Lung (tissue), 11 donors: ENCODE measurements at regions not wholly inside any gene's neighbourhood (a gene's known extent, or its start where the extent isn't known, plus 50 kb on each side); places are given as distances from the start of the nearest gene placed in this dataset.
A peak's percentile ranks its signal among the peaks of the same experiment; 100 is the strongest.

ENCODE experiments used
- ATAC-seq: fragments of 200-7000 bp; cut with Tn5 transposase; one replicate; pipeline ENCODE4 v1.9.1; 2020; ENCODE audit warnings: moderate number of reproducible peaks; ENCODE audit not compliant: insufficient read depth, low FRiP score
- DNase-seq, 3 donors: peaks; one replicate each; pipeline ENCODE4 v3.0.0-alpha.2; 2013 to 2017
- H3K27ac ChIP-seq, 2 donors: one replicate each; pipeline ENCODE4 v1.5.1; 2013; ENCODE audit warnings: mild to moderate bottlenecking in 2 of 2, moderate library complexity in 2 of 2, control low read depth in 1 of 2, inconsistent platforms in 1 of 2, low read depth in 1 of 2, low read length in 1 of 2
- H3K27me3 ChIP-seq, 3 donors: one replicate each; pipeline ENCODE4 v1.5.1; 2013; ENCODE audit warnings: low read length in 2 of 3; ENCODE audit not compliant: control insufficient read depth in 3 of 3, insufficient read depth in 3 of 3
- H3K36me3 ChIP-seq, 4 donors: one replicate each; pipeline ENCODE4 v1.5.1; 2013; ENCODE audit warnings: low read length in 4 of 4, mild to moderate bottlenecking in 1 of 4, moderate library complexity in 1 of 4; ENCODE audit not compliant: control insufficient read depth in 4 of 4, insufficient read depth in 4 of 4
- H3K4me1 ChIP-seq, 5 donors: one replicate each; pipeline ENCODE4 v1.5.1; 2013; ENCODE audit warnings: low read length in 5 of 5, mild to moderate bottlenecking in 2 of 5, moderate library complexity in 1 of 5; ENCODE audit not compliant: control insufficient read depth in 5 of 5, insufficient read depth in 5 of 5
- H3K4me3 ChIP-seq: one replicate; pipeline ENCODE4 v1.5.1; 2013; ENCODE audit warnings: mild to moderate bottlenecking, control low read depth, moderate library complexity
- H3K9ac ChIP-seq, 2 donors: one replicate each; pipeline ENCODE4 v1.5.1; 2013; ENCODE audit warnings: low read length in 2 of 2, control low read depth in 1 of 2; ENCODE audit not compliant: insufficient read depth in 1 of 2
- H3K9me3 ChIP-seq, 4 donors: one replicate each; pipeline ENCODE4 v1.5.1; 2013; ENCODE audit warnings: low read length in 3 of 4, mild to moderate bottlenecking in 1 of 4, moderate library complexity in 1 of 4; ENCODE audit not compliant: control insufficient read depth in 4 of 4, insufficient read depth in 3 of 4
- WGBS, 2 donors: extraction: QIAGEN DNeasy Blood & Tissue Kit; methylation state at CpG; one replicate each; pipeline ENCODE4 v1.1.7; 2013; 5-methylcytosine and 5-hydroxymethylcytosine counted together
- TF ChIP-seq, protein P1 (sequence below): IDR thresholded peaks from 2 replicates; pipeline ENCODE4 v1.5.1; 2012; ENCODE audit warnings: mild to moderate bottlenecking; ENCODE audit errors: control extremely low read depth, extremely low read depth
- donor health status: control.
- donor health status: control.
- donor health status: Bipolar disorder and iron deficiency.
- donor health status: healthy.
- donor health status: DM: yes; HTN: yes; CAD: no.

GRCh38 chr9:117541181-117541580 is 126.3 kb upstream of the ASTN2 start:
- Histone ChIP-seq H3K27me3 (no peaks in the 10 kb centered on the region), H3K27ac (no peak overlapping the region), H3K9me3 (no peaks in the 10 kb centered on the region), H3K9ac (no peak overlapping the region), H3K36me3 (no peaks in the 10 kb centered on the region), H3K4me1 (peaks cover 0 to 8% (median 0%) of the 10 kb centered on the region in 5 donors), H3K4me3 (no peak overlapping the region)
- peak; percentile 15 to 70 (median 56) for DNase-seq
- WGBS, 2 donors, result 79 to 86% methylated on average over 4 to 8 of the region's 8 CpGs
- TF ChIP-seq, protein P1, sequence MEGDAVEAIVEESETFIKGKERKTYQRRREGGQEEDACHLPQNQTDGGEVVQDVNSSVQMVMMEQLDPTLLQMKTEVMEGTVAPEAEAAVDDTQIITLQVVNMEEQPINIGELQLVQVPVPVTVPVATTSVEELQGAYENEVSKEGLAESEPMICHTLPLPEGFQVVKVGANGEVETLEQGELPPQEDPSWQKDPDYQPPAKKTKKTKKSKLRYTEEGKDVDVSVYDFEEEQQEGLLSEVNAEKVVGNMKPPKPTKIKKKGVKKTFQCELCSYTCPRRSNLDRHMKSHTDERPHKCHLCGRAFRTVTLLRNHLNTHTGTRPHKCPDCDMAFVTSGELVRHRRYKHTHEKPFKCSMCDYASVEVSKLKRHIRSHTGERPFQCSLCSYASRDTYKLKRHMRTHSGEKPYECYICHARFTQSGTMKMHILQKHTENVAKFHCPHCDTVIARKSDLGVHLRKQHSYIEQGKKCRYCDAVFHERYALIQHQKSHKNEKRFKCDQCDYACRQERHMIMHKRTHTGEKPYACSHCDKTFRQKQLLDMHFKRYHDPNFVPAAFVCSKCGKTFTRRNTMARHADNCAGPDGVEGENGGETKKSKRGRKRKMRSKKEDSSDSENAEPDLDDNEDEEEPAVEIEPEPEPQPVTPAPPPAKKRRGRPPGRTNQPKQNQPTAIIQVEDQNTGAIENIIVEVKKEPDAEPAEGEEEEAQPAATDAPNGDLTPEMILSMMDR, result no peak
- ATAC-seq, result no peak

- TF ChIP-seq, protein P1, result no peak
- no peaks in the 10 kb centered on the region for H3K27me3 ChIP-seq
- H3K4me1 ChIP-seq, result no peaks in the 10 kb centered on the region
- H3K27ac ChIP-seq, result no peak overlapping the region
- no peak overlapping the region for H3K4me3 ChIP-seq
- ATAC-seq (no peak), DNase-seq (no peak)
- H3K9me3 ChIP-seq, result no peaks in the 10 kb centered on the region
- H3K36me3 ChIP-seq, result no peaks in the 10 kb centered on the region
- H3K9ac ChIP-seq, result no peak overlapping the region
Measured at GRCh38 chr9:117535973-117536372, 121.1 kb upstream of the ASTN2 start.

- ATAC-seq (no peak), DNase-seq (peak in 1 of 3 donors; percentile 5)
- TF ChIP-seq, protein P1, result no peak
- Histone ChIP-seq H3K4me1 (no peaks in the 10 kb centered on the region), H3K27me3 (no peaks in the 10 kb centered on the region), H3K4me3 (no peak overlapping the region), H3K36me3 (no peaks in the 10 kb centered on the region), H3K9ac (no peak overlapping the region), H3K27ac (no peak overlapping the region), H3K9me3 (no peaks in the 10 kb centered on the region)
- 27 to 32% methylated on average over 3 of the region's 3 CpGs for WGBS, 2 donors
Measured at GRCh38 chr9:117535434-117535833, 120.6 kb upstream of the ASTN2 start.

DNA sequence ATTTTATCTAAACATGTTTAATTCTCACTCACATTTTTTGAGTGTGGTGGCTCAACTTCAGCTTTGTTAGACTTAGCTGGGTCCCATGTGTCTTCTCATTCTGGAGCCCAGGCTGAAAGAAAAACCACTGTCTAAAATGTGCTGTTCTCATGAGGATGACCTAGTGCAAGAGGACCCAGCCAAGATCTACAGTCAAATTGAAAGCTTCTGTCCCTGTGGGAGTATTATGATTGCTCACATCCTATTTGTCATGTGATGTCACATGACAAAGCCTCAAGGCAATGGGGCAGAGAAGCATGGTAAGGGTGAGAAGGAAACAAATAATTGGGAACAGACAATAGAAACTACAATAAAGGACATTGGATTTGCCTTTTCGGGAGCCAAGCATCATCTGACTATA is 113.4 kb upstream of the ASTN2 start:
- H3K27ac ChIP-seq, result no peak overlapping the region
- H3K27me3 ChIP-seq, result no peaks in the 10 kb centered on the region
- H3K4me1 ChIP-seq, result no peaks in the 10 kb centered on the region
- ATAC-seq, result no peak
- TF ChIP-seq, protein P1, result no peak
- DNase-seq, result no peak
- H3K36me3 ChIP-seq, result no peaks in the 10 kb centered on the region
- no peak overlapping the region for H3K9ac ChIP-seq
- peaks cover 0 to 4% (median 0%) of the 10 kb centered on the region in 4 donors for H3K9me3 ChIP-seq
- H3K4me3 ChIP-seq, result no peak overlapping the region
- 84 to 92% methylated on average over 1 of the region's 1 CpG for WGBS, 2 donors
